ENCODE measurements at regions not wholly inside any gene's neighbourhood (a gene's known extent, or its start where the extent isn't known, plus 50 kb on each side); places are given as distances from the start of the nearest gene placed in this dataset.
"Not testable (repeated sequence)": the region's sequence is repeated elsewhere in the genome, so short reads cannot be mapped to it uniquely, and the experiment has no call there.

- DNase-seq (ENCODE audit: low spot score) (no peak), ATAC-seq (no peak)
- peaks cover 20% of the 10 kb centered on the region for H3K9me3 Mint-ChIP-seq
- H3K4me1 Mint-ChIP-seq: peaks cover 8% of the 10 kb centered on the region
- CTCF ChIA-PET: no interaction called here
- no peak overlapping the region for H3K4me3 Mint-ChIP-seq
- no peak for TF ChIP-seq ETV6 (CRISPR knock-in tag; IDR thresholded peaks at IDR 0.05)
- no peak for TF ChIP-seq ZNF219 (CRISPR knock-in tag; IDR thresholded peaks at IDR 0.05; ENCODE audit: borderline replicate concordance)
- no peak for TF ChIP-seq CDX4 (CRISPR knock-in tag; IDR thresholded peaks at IDR 0.05; ENCODE audit: borderline replicate concordance)
- no peak for TF ChIP-seq FOXP4 (CRISPR knock-in tag; IDR thresholded peaks at IDR 0.05)
- no peak for TF ChIP-seq SMAD3 (CRISPR knock-in tag; IDR thresholded peaks at IDR 0.05; ENCODE audit: borderline replicate concordance)
- TF ChIP-seq TEAD4 (CRISPR knock-in tag; IDR thresholded peaks at IDR 0.05): no peak
- TF ChIP-seq ZNF121 (CRISPR knock-in tag; IDR thresholded peaks at IDR 0.05): no peak
- no peak for TF ChIP-seq E2F1 (CRISPR knock-in tag; IDR thresholded peaks at IDR 0.05)
- no peak for TF ChIP-seq AR (CRISPR knock-in tag; IDR thresholded peaks at IDR 0.05)
- TF ChIP-seq USF2 (CRISPR knock-in tag; IDR thresholded peaks at IDR 0.05): no peak
- TF ChIP-seq NR2C2 (CRISPR knock-in tag; IDR thresholded peaks at IDR 0.05): no peak
- no peak for TF ChIP-seq TCF7 (CRISPR knock-in tag; IDR thresholded peaks at IDR 0.05; ENCODE audit: low read depth)
- POLR2A ChIA-PET: interaction anchor here (1.5 kb wide), 1 partner anchor 144 kb away, joined by 3 read pairs; the partner anchor contains the start of gene BCL6
- H3K27ac Mint-ChIP-seq: no peak overlapping the region
- no peaks in the 10 kb centered on the region for H3K27me3 Mint-ChIP-seq (ENCODE audit: low read depth)
- H3K36me3 Mint-ChIP-seq: peaks cover 10% of the 10 kb centered on the region
Measured at GRCh38 chr3:187889106-187889505, 143.8 kb upstream of the BCL6 start.

- ChIA-PET POLR2A (interaction anchor here (1.5 kb wide), 1 partner anchor 144 kb away, joined by 3 read pairs; the partner anchor contains the start of gene BCL6), CTCF (no interaction called here)
- H3K4me3 Mint-ChIP-seq: peak overlapping the region; percentile 61
- peaks cover 8% of the 10 kb centered on the region for H3K4me1 Mint-ChIP-seq
- peak; percentile 86 for TF ChIP-seq GABPB1 (CRISPR knock-in tag; IDR thresholded peaks at IDR 0.05)
- TF ChIP-seq ZBTB21 (CRISPR knock-in tag; IDR thresholded peaks at IDR 0.05; ENCODE audit: borderline replicate concordance): no peak
- peak overlapping the region; percentile 36; the same call in 1 of the 2 replicates for H3K27ac Mint-ChIP-seq
- H3K27me3 Mint-ChIP-seq (ENCODE audit: low read depth): no peaks in the 10 kb centered on the region
- ATAC-seq: no peak
- H3K36me3 Mint-ChIP-seq: peaks cover 10% of the 10 kb centered on the region
- peaks cover 19% of the 10 kb centered on the region for H3K9me3 Mint-ChIP-seq
- no peak for DNase-seq (ENCODE audit: low spot score)
Measured at GRCh38 chr3:187889601-187890404, 144.5 kb upstream of the BCL6 start.

- peak overlapping the region; percentile 61 for H3K4me3 Mint-ChIP-seq
Measured at GRCh38 chr3:187890405-187890752, 145.1 kb upstream of the BCL6 start.

More at GRCh38 chr3:187890405-187890752, 145.1 kb upstream of the BCL6 start:
- H3K9me3 Mint-ChIP-seq: peaks cover 15% of the 10 kb centered on the region
- CTCF ChIA-PET: interaction anchor here (0.5 kb wide), 1 partner anchor 420 kb away, joined by 3 read pairs; no protein-coding TSS in a partner anchor
- peak overlapping the region; percentile 36; the same call in 1 of the 2 replicates for H3K27ac Mint-ChIP-seq
- peak; percentile 68 for DNase-seq (ENCODE audit: low spot score)
- H3K4me1 Mint-ChIP-seq; POLR2A ChIA-PET; H3K27me3 Mint-ChIP-seq (ENCODE audit: low read depth); ATAC-seq: not testable (repeated sequence)
- peaks cover 10% of the 10 kb centered on the region for H3K36me3 Mint-ChIP-seq

Measured in WTC11 (cell line).